Suprapubic skin (tissue), 4 donors: ENCODE measurements at regions not wholly inside any gene's neighbourhood (a gene's known extent, or its start where the extent isn't known, plus 50 kb on each side); places are given as distances from the start of the nearest gene placed in this dataset.

ENCODE experiments used
- DNase-seq, 2 donors: peaks; one replicate each; pipeline ENCODE4 v3.0.0-alpha.2; 2019; ENCODE audit warnings: low spot score in 2 of 2
- H3K27ac ChIP-seq: fragments of 200-600 bp; sonication (generic); one replicate; pipeline ENCODE4 v1.5.1; 2019
- H3K27me3 ChIP-seq: fragments of 200-600 bp; sonication (generic); one replicate; pipeline ENCODE4 v1.5.1; 2019
- H3K36me3 ChIP-seq: fragments of 200-600 bp; sonication (generic); one replicate; pipeline ENCODE4 v1.5.1; 2019
- H3K4me1 ChIP-seq: fragments of 200-600 bp; sonication (generic); one replicate; pipeline ENCODE4 v1.5.1; 2019
- H3K4me3 ChIP-seq: fragments of 200-600 bp; sonication (generic); one replicate; pipeline ENCODE4 v1.5.1; 2019; ENCODE audit warnings: mild to moderate bottlenecking
- H3K9me3 ChIP-seq: fragments of 200-600 bp; sonication (generic); one replicate; pipeline ENCODE4 v1.5.1; 2019
- CTCF ChIP-seq, 2 donors: fragments of 200-600 bp in 1 of 2; fragments of 450-650 bp in 1 of 2; sonication (generic) in 1 of 2; IDR thresholded peaks; one replicate each; pipeline ENCODE4 v1.5.1; 2016 to 2019; ENCODE audit warnings: antibody characterized with exemption in 2 of 2, mild to moderate bottlenecking in 1 of 2, moderate library complexity in 1 of 2
- EP300 ChIP-seq: sonication (generic); formaldehyde crosslinking; IDR thresholded peaks from one replicate; pipeline ENCODE4 v1.6.1; 2017; ENCODE audit warnings: antibody characterized with exemption
- POLR2A ChIP-seq, 2 donors: fragments of 450-650 bp; IDR thresholded peaks; one replicate each; pipeline ENCODE4 v1.6.1; 2017; ENCODE audit warnings: antibody characterized with exemption in 2 of 2, mild to moderate bottlenecking in 2 of 2, moderate library complexity in 2 of 2
- POLR2AphosphoS5 ChIP-seq, 3 donors: sonication (generic); formaldehyde crosslinking; IDR thresholded peaks; one replicate each; pipeline ENCODE4 v1.6.1; 2017; ENCODE audit warnings: antibody characterized with exemption in 3 of 3
- WGBS: methylation state at CpG from one replicate; pipeline ENCODE4 v1.1.5; 2018; 5-methylcytosine and 5-hydroxymethylcytosine counted together

GRCh38 chr18:25962919-25963318 lies 127.5 kb downstream of the SS18 start:
- Histone ChIP-seq H3K4me3 (no peak overlapping the region), H3K27me3 (peaks cover 4% of the 10 kb centered on the region), H3K27ac (no peak overlapping the region), H3K4me1 (no peaks in the 10 kb centered on the region), H3K9me3 (no peaks in the 10 kb centered on the region), H3K36me3 (no peaks in the 10 kb centered on the region)
- no peak for TF ChIP-seq POLR2A (IDR thresholded peaks at IDR 0.05)
- no peak for TF ChIP-seq POLR2AphosphoS5 (IDR thresholded peaks at IDR 0.05)
- no peak for TF ChIP-seq EP300
- no peak for TF ChIP-seq CTCF (IDR thresholded peaks at IDR 0.05)
- no peak for DNase-seq
- 85% methylated on average over 2 of the region's 2 CpGs for WGBS

GRCh38 chr18:25962176-25962575 lies 128.2 kb downstream of the SS18 start:
- TF ChIP-seq POLR2AphosphoS5 (IDR thresholded peaks at IDR 0.05) (no peak), EP300 (no peak), CTCF (IDR thresholded peaks at IDR 0.05) (no peak), POLR2A (IDR thresholded peaks at IDR 0.05) (no peak)

GRCh38 chr18:25957017-25957416 lies 133.4 kb downstream of the SS18 start:
- 73% methylated on average over 4 of the region's 4 CpGs for WGBS
- no peak for DNase-seq
- TF ChIP-seq POLR2A (IDR thresholded peaks at IDR 0.05) (no peak), EP300 (no peak), CTCF (IDR thresholded peaks at IDR 0.05) (no peak), POLR2AphosphoS5 (IDR thresholded peaks at IDR 0.05) (no peak)
- no peak overlapping the region for H3K27ac ChIP-seq
- H3K27me3 ChIP-seq = no peaks in the 10 kb centered on the region
- H3K4me1 ChIP-seq = no peaks in the 10 kb centered on the region
- no peaks in the 10 kb centered on the region for H3K9me3 ChIP-seq
- H3K36me3 ChIP-seq = no peaks in the 10 kb centered on the region
- no peak overlapping the region for H3K4me3 ChIP-seq

More at GRCh38 chr18:25962176-25962575, 128.2 kb downstream of the SS18 start:
- no peak overlapping the region for H3K4me3 ChIP-seq
- no peak overlapping the region for H3K27ac ChIP-seq
- no peak for DNase-seq
- peaks cover 4% of the 10 kb centered on the region for H3K27me3 ChIP-seq
- H3K4me1 ChIP-seq = no peaks in the 10 kb centered on the region
- H3K9me3 ChIP-seq = no peaks in the 10 kb centered on the region
- H3K36me3 ChIP-seq = no peaks in the 10 kb centered on the region
- 57% methylated on average over 4 of the region's 4 CpGs for WGBS

- 88% methylated on average over 4 of the region's 4 CpGs for WGBS
Observed at GRCh38 chr18:25953111-25953510, 137.3 kb downstream of the SS18 start.

GRCh38 chr18:25950321-25950720 lies 140.1 kb downstream of the SS18 start:
- Histone ChIP-seq H3K36me3 (no peaks in the 10 kb centered on the region), H3K27ac (no peak overlapping the region), H3K4me3 (no peak overlapping the region), H3K27me3 (no peaks in the 10 kb centered on the region), H3K4me1 (no peaks in the 10 kb centered on the region), H3K9me3 (no peaks in the 10 kb centered on the region)
- DNase-seq = no peak
- TF ChIP-seq EP300 = no peak
- no peak for TF ChIP-seq POLR2AphosphoS5 (IDR thresholded peaks at IDR 0.05)
- no peak for TF ChIP-seq POLR2A (IDR thresholded peaks at IDR 0.05)
- TF ChIP-seq CTCF (IDR thresholded peaks at IDR 0.05) = no peak
- WGBS = 84% methylated on average over 2 of the region's 2 CpGs

More at GRCh38 chr18:25953111-25953510, 137.3 kb downstream of the SS18 start:
- no peaks in the 10 kb centered on the region for H3K27me3 ChIP-seq
- DNase-seq = no peak
- TF ChIP-seq POLR2A (IDR thresholded peaks at IDR 0.05) = no peak
- TF ChIP-seq CTCF (IDR thresholded peaks at IDR 0.05) = no peak
- no peak for TF ChIP-seq POLR2AphosphoS5 (IDR thresholded peaks at IDR 0.05)
- no peak for TF ChIP-seq EP300
- no peaks in the 10 kb centered on the region for H3K9me3 ChIP-seq
- H3K4me3 ChIP-seq = no peak overlapping the region
- H3K36me3 ChIP-seq = no peaks in the 10 kb centered on the region
- no peaks in the 10 kb centered on the region for H3K4me1 ChIP-seq
- no peak overlapping the region for H3K27ac ChIP-seq
